HG03521 (cell line): ENCODE measurements at regions not wholly inside any gene's neighbourhood (a gene's known extent, or its start where the extent isn't known, plus 50 kb on each side); places are given as distances from the start of the nearest gene placed in this dataset.

ENCODE experiments used
- ATAC-seq: cut with Tn5 transposase; IDR thresholded peaks from one replicate; pipeline ENCODE4 v1.9.1; 2021; ENCODE audit warnings: mild to moderate bottlenecking, moderate library complexity; ENCODE audit not compliant: unreplicated experiment

- ATAC-seq: no peak
Measured at GRCh38 chr9:109593612-109594011, 95.5 kb upstream of the PTPN3 start.

- no peak for ATAC-seq
Measured at GRCh38 chr9:109597496-109597895, 99.4 kb upstream of the PTPN3 start.

GRCh38 chr9:109599131-109599530, 101.0 kb upstream of the PTPN3 start:
- ATAC-seq: no peak

- ATAC-seq: no peak
Measured at GRCh38 chr9:109599711-109600110, 101.6 kb upstream of the PTPN3 start.

GRCh38 chr9:109600142-109600541, 102.0 kb upstream of the PTPN3 start:
- no peak for ATAC-seq

- ATAC-seq: no peak
Measured at GRCh38 chr9:109601181-109601580, 103.1 kb upstream of the PTPN3 start.

GRCh38 chr9:109602987-109603386, 104.9 kb upstream of the PTPN3 start:
- no peak for ATAC-seq

GRCh38 chr9:109604131-109604530, 106.0 kb upstream of the PTPN3 start:
- ATAC-seq: no peak

GRCh38 chr9:109604781-109605180, 106.7 kb upstream of the PTPN3 start:
- no peak for ATAC-seq

- ATAC-seq: no peak
Measured at GRCh38 chr9:109609060-109609459, 111.0 kb upstream of the PTPN3 start.

GRCh38 chr9:109616571-109617120, 118.5 kb upstream of the PTPN3 start:
- no peak for ATAC-seq

GRCh38 chr9:109619310-109619709, 121.2 kb upstream of the PTPN3 start:
- ATAC-seq: no peak

- no peak for ATAC-seq
Measured at GRCh38 chr9:109624143-109624542, 126.0 kb upstream of the PTPN3 start.

GRCh38 chr9:109624896-109625295, 126.8 kb upstream of the PTPN3 start:
- no peak for ATAC-seq

- no peak for ATAC-seq
Measured at GRCh38 chr9:109627042-109627441, 128.9 kb upstream of the PTPN3 start.

- ATAC-seq: no peak
Measured at GRCh38 chr9:109629615-109630014, 131.5 kb upstream of the PTPN3 start.

- no peak for ATAC-seq
Measured at GRCh38 chr9:109632817-109633216, 134.7 kb upstream of the PTPN3 start.

- ATAC-seq: no peak
Measured at GRCh38 chr9:109639674-109640579, 140.1 kb upstream of the PALM2AKAP2 start.

- no peak for ATAC-seq
Measured at GRCh38 chr9:109640580-109641371, 139.2 kb upstream of the PALM2AKAP2 start.

GRCh38 chr9:109641372-109641659, 138.7 kb upstream of the PALM2AKAP2 start:
- ATAC-seq: no peak

GRCh38 chr9:109652112-109652511, 127.9 kb upstream of the PALM2AKAP2 start:
- ATAC-seq: no peak

GRCh38 chr9:109652971-109653370, 127.0 kb upstream of the PALM2AKAP2 start:
- no peak for ATAC-seq
